NCI-H1417 treated with DMSO at 0.1 percent for 48 hours (cell line): ENCODE measurements at regions not wholly inside any gene's neighbourhood (a gene's known extent, or its start where the extent isn't known, plus 50 kb on each side); places are given as distances from the start of the nearest gene placed in this dataset.
"Not testable (repeated sequence)": the region's sequence is repeated elsewhere in the genome, so short reads cannot be mapped to it uniquely, and the experiment has no call there.

ENCODE experiments used
- DNase-seq: peaks from one replicate; lab custom pipeline; 2025; lab: John Stamatoyannopoulos, UW

- no peak for DNase-seq
Measured at GRCh38 chr5:124512952-124513632, 233.3 kb downstream of the ZNF608 start.

GRCh38 chr5:124512236-124512635, 234.2 kb downstream of the ZNF608 start:
- DNase-seq = no peak

GRCh38 chr5:124511791-124512190, 234.6 kb downstream of the ZNF608 start:
- no peak for DNase-seq

GRCh38 chr5:124507688-124508087, 238.8 kb downstream of the ZNF608 start:
- DNase-seq = no peak

GRCh38 chr5:124504081-124504916, 242.1 kb downstream of the ZNF608 start:
- no peak for DNase-seq

- DNase-seq = no peak
Measured at GRCh38 chr5:124502551-124502950, 243.9 kb downstream of the ZNF608 start.

GRCh38 chr5:124499818-124500217, 246.6 kb downstream of the ZNF608 start:
- DNase-seq = not testable (repeated sequence)

- not testable (repeated sequence) for DNase-seq
Measured at GRCh38 chr5:124496968-124497367, 249.5 kb downstream of the ZNF608 start.

- no peak for DNase-seq
Measured at GRCh38 chr5:124494540-124495116, 251.8 kb downstream of the ZNF608 start.

GRCh38 chr5:124492444-124493224, 253.8 kb downstream of the ZNF608 start:
- no peak for DNase-seq

- not testable (repeated sequence) for DNase-seq
Measured at GRCh38 chr5:124490315-124490714, 256.1 kb downstream of the ZNF608 start.

GRCh38 chr5:124481419-124481818, 265.0 kb downstream of the ZNF608 start:
- no peak for DNase-seq

- no peak for DNase-seq
Measured at GRCh38 chr5:124480964-124481363, 265.5 kb downstream of the ZNF608 start.

- DNase-seq = no peak
Measured at GRCh38 chr5:124480022-124480421, 266.4 kb downstream of the ZNF608 start.

- no peak for DNase-seq
Measured at GRCh38 chr5:124478264-124478663, 268.2 kb downstream of the ZNF608 start.

- no peak for DNase-seq
Measured at GRCh38 chr5:124477577-124477976, 268.9 kb downstream of the ZNF608 start.

GRCh38 chr5:124477062-124477461, 269.4 kb downstream of the ZNF608 start:
- no peak for DNase-seq

GRCh38 chr5:124474528-124475215, 271.8 kb downstream of the ZNF608 start:
- no peak for DNase-seq

GRCh38 chr5:124468671-124469411, 277.6 kb downstream of the ZNF608 start:
- DNase-seq = no peak

GRCh38 chr5:124467745-124468144, 278.7 kb downstream of the ZNF608 start:
- DNase-seq = no peak

GRCh38 chr5:124466011-124466410, 280.4 kb downstream of the ZNF608 start:
- no peak for DNase-seq
